ENCODE measurements at regions not wholly inside any gene's neighbourhood (a gene's known extent, or its start where the extent isn't known, plus 50 kb on each side); places are given as distances from the start of the nearest gene placed in this dataset.
A peak's percentile ranks its signal among the peaks of the same experiment; 100 is the strongest.
"Not testable (repeated sequence)": the region's sequence is repeated elsewhere in the genome, so short reads cannot be mapped to it uniquely, and the experiment has no call there.

DNA sequence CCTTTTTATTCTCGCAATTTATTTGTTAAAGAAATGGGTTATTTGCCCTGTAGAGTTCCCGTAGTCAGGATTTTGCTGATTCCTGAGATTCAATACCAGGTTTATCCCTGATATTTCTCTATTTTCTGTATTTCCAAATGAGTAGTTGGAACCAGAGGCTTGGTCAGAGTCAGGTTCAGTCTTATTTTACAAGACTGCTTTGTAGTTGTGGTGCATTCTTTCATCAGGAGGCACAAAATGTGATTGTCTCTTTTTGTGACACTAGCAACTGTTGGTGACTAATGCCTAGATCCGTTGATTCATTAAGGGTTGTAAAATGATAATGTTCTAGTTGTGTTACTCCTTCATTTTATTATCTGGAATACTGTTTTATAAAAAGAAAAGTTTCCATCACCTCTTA lies 95.5 kb upstream of the TPTE start (continued):
- TF ChIP-seq RAD21 (IDR thresholded peaks at IDR 0.05 in 1 of 2, conservative IDR thresholded peaks at IDR 0.05 in 1 of 2; ENCODE audit: low read depth in 2 of 2, low read length in 2 of 2) (no peak), POLR2A (IDR thresholded peaks at IDR 0.05; ENCODE audit: control extremely low read depth in 1 of 2, low read depth in 2 of 2, low read length in 2 of 2) (no peak), KDM5A (IDR thresholded peaks at IDR 0.05; ENCODE audit: low read length) (no peak), CREB1 (IDR thresholded peaks at IDR 0.05) (no peak)

DNA sequence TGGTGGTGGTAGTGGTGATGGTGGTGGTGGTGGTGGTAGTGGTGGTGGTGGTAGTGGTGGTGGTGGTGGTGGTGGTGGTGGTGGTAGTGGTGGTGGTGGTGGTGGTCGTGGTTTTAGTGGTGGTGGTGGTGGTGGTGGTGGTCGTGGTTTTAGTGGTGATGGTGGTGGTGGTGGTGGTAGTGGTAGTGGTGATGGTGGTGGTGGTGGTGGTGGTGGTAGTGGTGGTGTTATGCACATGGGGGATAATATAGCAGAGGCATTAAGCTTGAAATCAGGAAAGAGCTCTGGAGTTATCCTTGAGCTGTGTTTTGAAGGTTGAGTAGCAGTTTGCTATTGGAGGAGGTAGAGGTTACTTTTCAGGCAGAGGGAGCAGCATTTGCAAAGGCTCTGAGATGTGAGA lies 94.6 kb upstream of the TPTE start:
- H3K9me3 ChIP-seq (ENCODE audit: insufficient read depth in 2 of 2, low read depth in 1 of 2, low read length in 1 of 2), result peaks cover 79 to 84% of the 10 kb centered on the region in 2 experiments
- FAIRE-seq, result not testable (repeated sequence)

More for the DNA sequence above, 94.6 kb upstream of the TPTE start:
- H3K4ac ChIP-seq (replicated peaks; ENCODE audit: insufficient read length, low read depth, low read length); H3K14ac ChIP-seq (ENCODE audit: insufficient read length); H4K5ac ChIP-seq (ENCODE audit: insufficient read length, low read depth, low read length); H3K27ac ChIP-seq (ENCODE audit: low read depth, low read length); H2BK12ac ChIP-seq (ENCODE audit: low read depth, low read length); H3K79me1 ChIP-seq (ENCODE audit: low read depth, low read length); DNase-seq (ENCODE audit: low read depth in 1 of 2, low spot score in 2 of 2); H2BK15ac ChIP-seq (ENCODE audit: low read length); H3K23ac ChIP-seq (ENCODE audit: insufficient read length); H2BK20ac ChIP-seq (ENCODE audit: low read length); H4K91ac ChIP-seq (replicated peaks; ENCODE audit: insufficient read length, low read length); H2AFZ ChIP-seq (ENCODE audit: low read length); H3K79me2 ChIP-seq (ENCODE audit: control insufficient read depth in 1 of 2, insufficient read depth in 2 of 2, low read length in 2 of 2); H2BK5ac ChIP-seq (ENCODE audit: low read depth, low read length); H3K23me2 ChIP-seq (ENCODE audit: low read depth, low read length); H2BK120ac ChIP-seq (replicated peaks; ENCODE audit: low read depth, low read length); POLR2A ChIA-PET (ENCODE audit: partially characterized antibody); H3K9ac ChIP-seq (replicated peaks in 1 of 4; ENCODE audit: extremely low read depth in 1 of 4, low read depth in 3 of 4, low read length in 3 of 4); H3K4me1 ChIP-seq (replicated peaks in 1 of 4; ENCODE audit: control insufficient read depth in 3 of 4, insufficient read depth in 4 of 4, low read length in 3 of 4); H4K20me1 ChIP-seq (replicated peaks in 1 of 2; ENCODE audit: control insufficient read depth in 1 of 2, insufficient read depth in 2 of 2, low read length in 2 of 2); CTCF ChIA-PET (ENCODE audit: partially characterized antibody); H3K27me3 ChIP-seq (replicated peaks in 1 of 4; ENCODE audit: control insufficient read depth in 3 of 4, extremely low read depth in 1 of 4, insufficient read depth in 3 of 4, low read length in 3 of 4); H4K8ac ChIP-seq (ENCODE audit: extremely low read depth, insufficient read depth, low read length); H3K18ac ChIP-seq (ENCODE audit: extremely low read depth, low read length); H3K4me3 ChIP-seq (ENCODE audit: extremely low read depth in 1 of 4, insufficient read depth in 2 of 4, low read depth in 3 of 4, low read length in 4 of 4); H2AK5ac ChIP-seq (ENCODE audit: low read depth, low read length); H3K4me2 ChIP-seq (ENCODE audit: insufficient read depth in 1 of 2, low read depth in 2 of 2, low read length in 2 of 2); H3K36me3 ChIP-seq (ENCODE audit: control insufficient read depth in 2 of 4, insufficient read depth in 4 of 4, low read length in 3 of 4): not testable (repeated sequence)
- WGBS, 2 experiments (ENCODE audit: extremely low coverage in 1 of 2, insufficient coverage in 1 of 2, insufficient read length in 1 of 2, insufficient replicate concordance in 2 of 2, low coverage in 1 of 2, low lambda C conversion rate in 2 of 2, missing lambda C conversion rate in 1 of 2), result no CpG with 5 or more reads among the region's 2 CpGs
- H3K56ac ChIP-seq (replicated peaks; ENCODE audit: insufficient read length, low read depth, low read length), result peak overlapping the region; percentile 28

Data from H1 (cell line).